Activated CD8-positive, alpha-beta memory T cell treated with anti-CD3 and anti-CD28 coated beads, Interleukin-2, amount 10 ng/mL, durations not matched to agents 7 days and 5 days (primary cell): ENCODE measurements at regions not wholly inside any gene's neighbourhood (a gene's known extent, or its start where the extent isn't known, plus 50 kb on each side); places are given as distances from the start of the nearest gene placed in this dataset.

ENCODE experiments used
- ATAC-seq: fragments of 150-1000 bp; cut with Tn5 transposase; one replicate; pipeline ENCODE4 v1.10.0; 2021; ENCODE audit warnings: moderate library complexity
- CTCF ChIA-PET: fragments of 350-600 bp; sonication (Branson Sonifier 250); formaldehyde crosslinking; loops from one replicate; lab custom pipeline; 2021; ENCODE audit warnings: antibody characterized with exemption; lab: Charles Lee
- DNase-seq: peaks from one replicate; pipeline ENCODE4 v3.0.0-alpha.2; 2020
- H3K27ac Mint-ChIP-seq: one replicate; pipeline ENCODE4 v1.8.0; 2021; ENCODE audit warnings: mild to moderate bottlenecking, mixed read lengths
- H3K27me3 Mint-ChIP-seq: one replicate; pipeline ENCODE4 v1.8.0; 2021; ENCODE audit warnings: mixed read lengths
- H3K36me3 Mint-ChIP-seq: one replicate; pipeline ENCODE4 v1.8.0; 2021; ENCODE audit warnings: mild to moderate bottlenecking, mixed read lengths
- H3K4me1 Mint-ChIP-seq: one replicate; pipeline ENCODE4 v1.8.0; 2021; ENCODE audit warnings: mixed read lengths
- H3K4me3 Mint-ChIP-seq: one replicate; pipeline ENCODE4 v1.8.0; 2021; ENCODE audit warnings: mild to moderate bottlenecking, moderate library complexity, mixed read lengths
- H3K9me3 Mint-ChIP-seq: one replicate; pipeline ENCODE4 v1.8.0; 2022; ENCODE audit warnings: low read depth, mixed read lengths

- ATAC-seq (no peak), DNase-seq (no peak)
- no peak overlapping the region for H3K4me3 Mint-ChIP-seq
- H3K27ac Mint-ChIP-seq = no peak overlapping the region
- H3K9me3 Mint-ChIP-seq = peaks cover 11% of the 10 kb centered on the region
- no peaks in the 10 kb centered on the region for H3K36me3 Mint-ChIP-seq
- CTCF ChIA-PET = no interaction called here
- no peaks in the 10 kb centered on the region for H3K27me3 Mint-ChIP-seq
- no peaks in the 10 kb centered on the region for H3K4me1 Mint-ChIP-seq
These were observed 379.4 kb downstream of the PRR16 start for GRCh38 chr5:120843390-120843980.

DNA sequence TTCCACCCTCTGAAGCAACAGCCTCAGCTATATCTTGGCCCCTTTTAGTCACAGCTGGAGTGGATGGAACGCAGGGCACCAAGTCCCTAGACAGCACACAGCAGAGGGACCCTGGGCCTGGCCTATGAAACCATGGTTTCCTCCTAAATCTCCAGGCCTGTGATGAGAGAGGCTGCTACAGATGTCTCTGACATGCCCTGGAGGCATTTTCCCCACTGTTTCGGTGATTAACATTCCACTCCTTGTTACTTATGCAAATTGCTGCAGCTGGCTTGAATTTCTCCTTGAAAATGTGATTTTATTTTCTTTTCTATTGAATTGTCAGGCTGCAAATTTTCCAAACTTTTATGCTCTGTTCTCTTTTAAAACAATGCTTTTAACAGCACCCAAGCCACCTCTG, 384.8 kb downstream of the PRR16 start:
- H3K36me3 Mint-ChIP-seq = no peaks in the 10 kb centered on the region

DNA sequence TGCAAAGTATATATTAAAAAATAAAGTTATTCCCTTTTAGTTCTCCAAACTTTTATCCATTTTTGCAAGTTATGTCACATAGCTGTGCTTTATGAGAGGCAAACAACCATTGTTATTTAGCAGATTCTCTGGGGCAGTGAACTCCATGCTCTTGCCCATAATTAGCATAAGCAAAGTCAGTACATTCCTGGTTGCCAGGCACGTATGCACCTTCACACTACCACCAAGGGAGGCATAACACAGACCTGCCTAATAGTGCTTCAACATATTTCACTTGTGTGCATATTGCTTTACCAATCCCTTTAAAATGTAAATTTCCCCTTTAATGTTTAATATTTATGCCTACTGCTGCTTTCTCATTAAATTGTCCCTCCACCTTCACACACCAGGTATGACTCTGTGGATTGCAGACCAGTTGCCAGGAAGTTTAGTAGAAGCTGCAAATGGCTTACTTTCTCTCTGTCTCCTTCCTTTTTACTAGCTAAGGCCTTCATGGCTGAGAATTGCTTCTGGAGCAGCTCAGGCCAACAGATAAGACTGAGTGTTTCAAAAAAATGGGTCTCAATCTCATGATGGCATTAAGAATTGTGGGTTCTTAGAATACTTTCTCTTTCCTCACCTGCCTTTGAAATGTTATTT, 388.2 kb downstream of the PRR16 start:
- Mint-ChIP-seq H3K4me1 (no peaks in the 10 kb centered on the region), H3K9me3 (peaks cover 8% of the 10 kb centered on the region), H3K27ac (no peak overlapping the region), H3K4me3 (no peak overlapping the region), H3K27me3 (no peaks in the 10 kb centered on the region), H3K36me3 (no peaks in the 10 kb centered on the region)
- DNase-seq (no peak), ATAC-seq (no peak)
- CTCF ChIA-PET = no interaction called here

More for the DNA sequence above, 384.8 kb downstream of the PRR16 start:
- Mint-ChIP-seq H3K27me3 (no peaks in the 10 kb centered on the region), H3K4me1 (no peaks in the 10 kb centered on the region), H3K9me3 (peaks cover 13% of the 10 kb centered on the region), H3K4me3 (no peak overlapping the region), H3K27ac (no peak overlapping the region)
- CTCF ChIA-PET = no interaction called here
- ATAC-seq = no peak
- no peak for DNase-seq

DNA sequence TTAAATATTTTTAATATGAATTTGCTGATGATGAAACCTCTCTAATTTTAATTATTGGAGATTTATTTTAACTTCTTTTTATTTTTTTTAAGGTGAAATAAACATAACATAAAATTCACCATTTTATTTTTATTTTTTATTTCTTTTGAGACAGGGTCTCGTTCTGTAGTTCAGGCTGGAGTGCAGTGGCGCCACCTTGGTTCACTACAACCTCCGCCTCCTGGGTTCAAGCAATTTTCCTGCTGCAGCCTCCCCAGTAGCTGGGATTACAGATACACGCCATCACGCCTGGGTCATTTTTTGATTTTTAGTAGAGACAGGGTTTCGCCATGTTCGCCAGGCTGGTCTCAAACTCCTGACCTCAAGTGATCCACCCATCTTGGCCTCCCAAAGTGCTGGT, 402.9 kb downstream of the PRR16 start:
- no peak overlapping the region for H3K27ac Mint-ChIP-seq
- DNase-seq (no peak), ATAC-seq (no peak)
- H3K4me1 Mint-ChIP-seq = no peaks in the 10 kb centered on the region
- no peak overlapping the region for H3K4me3 Mint-ChIP-seq
- H3K27me3 Mint-ChIP-seq = no peaks in the 10 kb centered on the region
- CTCF ChIA-PET = no interaction called here
- no peaks in the 10 kb centered on the region for H3K9me3 Mint-ChIP-seq
- H3K36me3 Mint-ChIP-seq = no peaks in the 10 kb centered on the region

GRCh38 chr5:120869831-120870230, 405.7 kb downstream of the PRR16 start:
- ATAC-seq (no peak), DNase-seq (no peak)
- CTCF ChIA-PET = no interaction called here
- Mint-ChIP-seq H3K36me3 (no peaks in the 10 kb centered on the region), H3K9me3 (no peaks in the 10 kb centered on the region), H3K27ac (no peak overlapping the region), H3K4me1 (no peaks in the 10 kb centered on the region), H3K4me3 (no peak overlapping the region), H3K27me3 (no peaks in the 10 kb centered on the region)

- DNase-seq (no peak), ATAC-seq (no peak)
- Mint-ChIP-seq H3K4me3 (no peak overlapping the region), H3K9me3 (no peaks in the 10 kb centered on the region), H3K4me1 (no peaks in the 10 kb centered on the region), H3K27me3 (no peaks in the 10 kb centered on the region), H3K36me3 (no peaks in the 10 kb centered on the region), H3K27ac (no peak overlapping the region)
- CTCF ChIA-PET = no interaction called here
These were observed 408.2 kb downstream of the PRR16 start for GRCh38 chr5:120872297-120872696.

- H3K4me1 Mint-ChIP-seq = no peaks in the 10 kb centered on the region
- H3K36me3 Mint-ChIP-seq = no peaks in the 10 kb centered on the region
- no peak for DNase-seq
- no peak overlapping the region for H3K4me3 Mint-ChIP-seq
- CTCF ChIA-PET = no interaction called here
- H3K27me3 Mint-ChIP-seq = no peaks in the 10 kb centered on the region
- no peak overlapping the region for H3K27ac Mint-ChIP-seq
- ATAC-seq = no peak
- no peaks in the 10 kb centered on the region for H3K9me3 Mint-ChIP-seq
These were observed 409.0 kb downstream of the PRR16 start for GRCh38 chr5:120873083-120873482.

DNA sequence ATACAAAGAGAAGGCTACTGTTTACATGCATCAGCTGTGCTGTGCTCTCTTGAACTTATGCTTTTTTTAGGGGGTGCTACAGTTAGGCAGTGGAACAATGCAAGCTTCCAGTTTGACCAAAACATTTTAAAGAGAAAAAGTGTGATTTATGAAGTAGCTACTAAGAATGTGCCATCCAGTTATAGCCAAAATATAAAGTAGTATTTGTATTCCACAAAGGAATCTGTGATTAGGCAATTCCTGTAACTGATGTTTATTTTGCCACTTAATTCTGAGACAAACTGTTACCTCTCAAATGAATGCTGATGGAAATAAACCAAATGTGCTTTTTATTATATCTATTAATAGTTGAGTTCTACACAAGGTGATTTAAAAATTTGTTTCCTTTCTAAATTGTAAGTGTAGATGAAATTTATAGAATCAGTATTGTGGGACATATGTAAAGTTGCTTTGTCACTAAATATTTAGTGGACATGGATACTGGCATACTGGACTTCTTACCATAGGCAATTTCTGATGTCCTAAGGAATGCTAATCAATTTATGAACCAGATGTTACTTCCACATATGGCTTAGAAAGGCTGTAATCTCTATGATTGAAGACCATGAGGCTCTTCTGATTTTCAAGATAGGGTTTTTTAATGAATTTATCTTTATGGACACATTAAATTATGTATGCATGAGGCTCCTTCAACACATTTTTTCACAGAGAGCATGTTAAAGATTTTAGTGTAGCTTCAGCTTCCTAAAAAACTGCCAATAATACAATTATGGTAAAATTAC, 410.2 kb downstream of the PRR16 start:
- H3K27ac Mint-ChIP-seq = no peak overlapping the region

GRCh38 chr5:120882038-120882775, 418.1 kb downstream of the PRR16 start:
- Mint-ChIP-seq H3K27ac (no peak overlapping the region), H3K27me3 (no peaks in the 10 kb centered on the region), H3K4me1 (no peaks in the 10 kb centered on the region), H3K4me3 (no peak overlapping the region), H3K36me3 (no peaks in the 10 kb centered on the region), H3K9me3 (peaks cover 3% of the 10 kb centered on the region)
- DNase-seq = no peak
- ATAC-seq = no peak
- CTCF ChIA-PET = no interaction called here

More for the DNA sequence above, 410.2 kb downstream of the PRR16 start:
- DNase-seq (no peak), ATAC-seq (no peak)
- H3K4me3 Mint-ChIP-seq = no peak overlapping the region
- H3K27me3 Mint-ChIP-seq = no peaks in the 10 kb centered on the region
- no peaks in the 10 kb centered on the region for H3K36me3 Mint-ChIP-seq
- CTCF ChIA-PET = no interaction called here
- H3K9me3 Mint-ChIP-seq = no peaks in the 10 kb centered on the region
- no peaks in the 10 kb centered on the region for H3K4me1 Mint-ChIP-seq

GRCh38 chr5:120886351-120886860, 422.3 kb downstream of the PRR16 start:
- ATAC-seq = no peak
- no peak overlapping the region for H3K27ac Mint-ChIP-seq
- CTCF ChIA-PET = no interaction called here

DNA sequence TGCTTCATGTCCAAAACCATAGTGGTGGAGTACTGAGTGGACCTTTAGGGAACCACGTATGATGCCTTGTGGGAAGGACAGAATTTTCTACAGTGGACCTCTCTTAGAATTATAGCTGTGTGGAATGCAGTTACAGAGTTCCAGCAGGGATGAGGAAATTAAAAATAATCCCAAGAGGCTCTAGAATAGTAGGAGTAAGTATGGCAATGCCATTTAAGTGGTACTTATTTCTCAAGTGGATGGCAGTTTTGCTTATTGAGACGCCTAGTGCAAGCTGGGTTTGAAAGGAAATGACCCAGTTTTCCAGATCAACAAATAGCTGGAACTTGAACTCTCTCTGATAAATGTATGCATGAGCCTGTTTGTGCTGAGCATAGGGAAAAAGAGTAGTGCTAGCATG, 431.6 kb downstream of the PRR16 start:
- Mint-ChIP-seq H3K4me3 (no peak overlapping the region), H3K27ac (no peak overlapping the region), H3K36me3 (no peaks in the 10 kb centered on the region), H3K27me3 (no peaks in the 10 kb centered on the region), H3K9me3 (no peaks in the 10 kb centered on the region), H3K4me1 (no peaks in the 10 kb centered on the region)
- DNase-seq = no peak
- CTCF ChIA-PET = no interaction called here
- no peak for ATAC-seq

More at GRCh38 chr5:120886351-120886860, 422.3 kb downstream of the PRR16 start:
- Mint-ChIP-seq H3K4me1 (no peaks in the 10 kb centered on the region), H3K27me3 (no peaks in the 10 kb centered on the region), H3K36me3 (no peaks in the 10 kb centered on the region), H3K4me3 (no peak overlapping the region), H3K9me3 (peaks cover 5% of the 10 kb centered on the region)
- DNase-seq = no peak

GRCh38 chr5:120901199-120901598, 437.1 kb downstream of the PRR16 start:
- no peak overlapping the region for H3K27ac Mint-ChIP-seq

DNA sequence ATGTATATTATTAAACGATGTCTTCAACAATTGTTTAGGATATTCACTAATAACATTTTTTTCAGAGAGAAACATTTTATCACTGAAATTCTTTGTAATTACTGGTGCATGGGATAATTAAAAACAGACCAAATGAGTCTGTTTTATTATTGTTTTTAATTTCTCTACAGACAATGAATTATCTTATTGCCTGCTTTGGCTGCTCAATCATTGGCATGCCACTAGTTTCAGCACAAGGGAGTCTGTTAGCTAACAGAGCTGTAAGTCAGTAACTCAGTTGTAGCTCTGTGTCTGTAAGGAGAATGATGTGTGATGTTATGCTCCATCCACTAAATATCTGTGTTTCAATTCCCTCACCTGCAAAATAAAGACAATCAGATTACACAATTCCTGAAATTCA, 443.9 kb downstream of the PRR16 start:
- Mint-ChIP-seq H3K27me3 (no peaks in the 10 kb centered on the region), H3K9me3 (peaks cover 4% of the 10 kb centered on the region), H3K27ac (no peak overlapping the region), H3K4me3 (no peak overlapping the region), H3K4me1 (no peaks in the 10 kb centered on the region), H3K36me3 (no peaks in the 10 kb centered on the region)
- no peak for DNase-seq
- no peak for ATAC-seq
- CTCF ChIA-PET = no interaction called here

More at GRCh38 chr5:120901199-120901598, 437.1 kb downstream of the PRR16 start:
- Mint-ChIP-seq H3K36me3 (no peaks in the 10 kb centered on the region), H3K9me3 (no peaks in the 10 kb centered on the region), H3K4me3 (no peak overlapping the region), H3K27me3 (no peaks in the 10 kb centered on the region), H3K4me1 (no peaks in the 10 kb centered on the region)
- ATAC-seq = no peak
- CTCF ChIA-PET = interaction anchor here (0.5 kb wide), 1 partner anchor 41 kb away, joined by 3 read pairs; no protein-coding TSS in a partner anchor
- no peak for DNase-seq
